Stimulated activated CD4-positive, alpha-beta T cell treated with anti-CD3 and anti-CD28 coated beads, Interleukin-12 subunit alpha, Interleukin-12 subunit beta, amount 100 ng/mL, for 48 hours (primary cell): ENCODE measurements at regions not wholly inside any gene's neighbourhood (a gene's known extent, or its start where the extent isn't known, plus 50 kb on each side); places are given as distances from the start of the nearest gene placed in this dataset.

Source experiments
- DNase-seq, 3 donors: peaks; one replicate each; pipeline ENCODE4 v3.0.0-alpha.2; 2020; ENCODE audit warnings: low read depth in 2 of 3, low spot score in 1 of 3

GRCh38 chr2:4356541-4356940 lies 653.2 kb downstream of the DCDC2C start:
- DNase-seq = no peak

- no peak for DNase-seq
Measured at GRCh38 chr2:4357121-4357520, 653.7 kb downstream of the DCDC2C start.

GRCh38 chr2:4358837-4359236 lies 655.5 kb downstream of the DCDC2C start:
- no peak for DNase-seq

- no peak for DNase-seq
Measured at GRCh38 chr2:4368907-4369306, 665.5 kb downstream of the DCDC2C start.

DNA sequence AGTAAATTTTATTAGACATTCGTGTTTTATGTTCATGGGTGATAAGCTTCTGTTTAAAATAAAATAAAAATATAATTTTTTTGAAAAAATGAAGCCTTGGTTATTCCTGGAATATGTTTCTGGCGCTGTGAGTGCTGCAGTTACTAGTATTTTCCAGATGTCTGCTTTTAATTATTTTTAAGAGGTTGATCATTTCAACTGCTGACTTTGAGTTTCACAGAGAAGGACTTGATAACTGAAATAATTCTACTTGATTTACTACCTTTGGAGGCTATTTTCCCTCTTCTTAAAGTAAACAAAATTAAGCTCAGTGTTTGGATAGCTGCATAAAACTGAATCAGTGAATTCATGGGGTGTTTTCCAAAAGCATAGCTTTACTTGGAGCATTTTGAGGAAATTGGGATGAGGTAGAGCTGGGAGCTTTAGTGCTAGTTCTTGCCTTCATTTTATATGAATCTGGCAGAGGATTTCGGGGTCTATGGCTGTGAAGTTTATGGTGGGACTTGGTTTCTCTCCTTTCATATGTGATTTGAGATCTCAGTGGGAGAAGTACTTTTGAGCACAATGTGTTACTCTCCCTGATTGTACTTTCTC lies 666.5 kb downstream of the DCDC2C start:
- no peak for DNase-seq

GRCh38 chr2:4370422-4371090 lies 667.2 kb downstream of the DCDC2C start:
- DNase-seq = no peak

DNA sequence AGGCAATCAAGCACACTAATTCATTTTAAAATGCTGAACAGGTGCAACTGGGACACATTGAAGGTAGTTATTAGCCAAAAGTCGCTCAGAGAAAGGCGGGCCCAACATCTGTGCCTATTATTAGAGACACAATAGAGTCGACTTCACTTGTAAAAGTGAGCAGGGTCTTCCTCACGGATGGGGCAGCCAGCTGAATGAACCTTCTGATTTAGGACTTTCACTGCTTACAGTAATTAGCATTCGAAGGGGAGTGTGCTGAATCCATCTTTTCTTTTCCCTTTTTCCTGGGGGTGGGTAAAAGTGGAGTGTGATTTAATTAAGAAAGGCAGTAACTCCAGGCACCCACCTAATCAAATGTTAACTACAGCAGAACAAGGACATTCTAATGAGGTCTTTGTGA lies 677.7 kb downstream of the DCDC2C start:
- no peak for DNase-seq

- no peak for DNase-seq
Measured at GRCh38 chr2:4381773-4382172, 678.4 kb downstream of the DCDC2C start.

GRCh38 chr2:4391013-4391412 lies 687.6 kb downstream of the DCDC2C start:
- DNase-seq = no peak

GRCh38 chr2:4404363-4404762 lies 701.0 kb downstream of the DCDC2C start:
- no peak for DNase-seq

DNA sequence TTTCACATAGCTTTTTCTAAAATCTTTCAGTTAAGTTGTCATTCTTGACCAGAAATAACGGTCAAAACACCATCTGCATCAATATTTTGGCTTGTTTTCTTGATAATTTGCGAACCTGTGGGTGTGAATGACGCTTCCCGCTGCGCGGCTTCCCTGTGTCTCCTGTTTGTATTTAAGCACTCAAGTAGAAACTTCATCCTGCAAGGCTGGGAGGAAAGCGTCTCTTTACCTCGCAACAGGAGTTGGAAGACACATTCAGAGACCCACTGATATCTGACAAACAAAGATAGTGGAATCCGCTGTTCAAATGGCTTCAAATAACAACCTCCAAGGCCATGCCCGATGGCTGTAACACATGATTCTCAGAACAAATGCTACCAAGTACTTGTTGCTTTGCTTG lies 704.9 kb downstream of the DCDC2C start:
- no peak for DNase-seq

GRCh38 chr2:4412637-4413187 lies 709.3 kb downstream of the DCDC2C start:
- DNase-seq = no peak

DNA sequence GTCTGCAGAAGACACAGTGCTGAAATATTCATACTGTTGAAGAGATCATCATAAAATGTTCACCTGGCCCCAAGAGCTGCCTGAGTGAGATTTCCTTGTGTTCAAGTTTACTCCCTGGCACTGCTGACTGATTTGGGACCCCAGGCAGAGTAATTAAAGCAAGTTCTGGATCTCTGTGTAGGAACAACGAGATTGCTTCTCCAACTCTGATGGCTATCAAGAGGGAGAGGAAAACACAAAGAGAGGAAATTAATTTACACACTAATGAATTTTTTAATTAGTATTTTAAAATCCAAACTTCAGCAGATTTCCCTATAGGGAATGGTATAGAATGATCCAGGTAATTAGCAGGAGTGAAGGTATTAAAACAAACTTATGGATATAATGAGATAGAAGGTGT lies 711.8 kb downstream of the DCDC2C start:
- DNase-seq = no peak

- DNase-seq = no peak
Measured at GRCh38 chr2:4415810-4416413, 712.5 kb downstream of the DCDC2C start.

- DNase-seq = no peak
Measured at GRCh38 chr2:4416431-4416830, 713.1 kb downstream of the DCDC2C start.

DNA sequence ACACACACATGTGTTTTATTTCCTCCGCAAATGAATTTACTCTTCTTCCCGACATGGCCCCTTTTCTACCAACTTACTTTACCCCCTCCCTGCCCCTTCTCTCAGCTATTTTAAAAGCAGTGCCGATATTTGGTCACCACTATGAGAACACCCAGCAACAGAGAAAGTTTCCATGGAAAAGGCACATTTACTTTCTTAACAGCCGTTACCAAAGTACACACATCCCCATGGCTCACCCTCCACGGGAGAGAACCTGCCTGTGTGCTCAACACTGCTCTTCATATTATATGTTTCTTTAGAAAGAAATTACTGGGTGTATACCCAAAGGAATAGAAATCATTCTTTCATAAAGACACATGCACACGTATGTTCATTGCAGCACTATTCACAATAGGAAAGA lies 714.4 kb downstream of the DCDC2C start:
- no peak for DNase-seq

DNA sequence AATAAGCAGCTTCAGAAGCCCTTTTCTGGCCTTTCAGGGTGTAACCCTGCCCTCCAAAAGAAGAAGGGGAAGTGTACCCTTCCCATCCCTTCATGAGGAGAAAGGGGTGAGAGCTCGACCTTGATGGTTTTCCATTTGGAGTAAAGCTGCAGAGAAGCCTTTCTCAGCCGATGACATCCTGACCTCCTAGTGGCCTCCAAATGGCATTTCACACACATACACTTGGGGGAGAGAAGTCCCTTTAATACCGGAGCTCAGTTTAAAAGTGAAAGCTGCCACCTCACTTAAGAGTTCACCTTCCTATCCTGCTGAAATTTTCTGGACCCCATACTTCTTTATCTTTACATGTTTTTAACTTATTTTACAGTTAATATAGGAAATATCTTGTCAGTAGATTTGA lies 716.7 kb downstream of the DCDC2C start:
- no peak for DNase-seq

- no peak for DNase-seq
Measured at GRCh38 chr2:4424153-4424552, 720.8 kb downstream of the DCDC2C start.

DNA sequence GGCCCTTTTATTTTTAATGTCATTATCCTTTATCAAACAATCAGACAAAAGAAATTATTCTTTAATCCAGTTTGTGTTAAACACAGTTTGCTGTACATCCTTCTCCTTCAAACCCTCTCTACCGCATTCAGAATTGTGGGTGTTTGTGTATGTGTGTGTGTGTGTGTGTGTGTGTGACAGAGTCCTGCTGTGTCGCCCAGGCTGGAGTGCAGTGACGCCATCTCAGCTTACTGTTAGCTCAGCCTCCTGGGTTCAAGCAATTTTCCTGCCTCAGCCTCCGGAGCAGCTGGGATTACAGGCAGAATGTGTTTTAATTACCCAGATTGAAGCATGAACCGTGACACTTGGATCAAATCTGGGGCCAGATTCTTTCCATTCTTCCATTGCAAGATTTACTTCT lies 723.7 kb downstream of the DCDC2C start:
- no peak for DNase-seq

DNA sequence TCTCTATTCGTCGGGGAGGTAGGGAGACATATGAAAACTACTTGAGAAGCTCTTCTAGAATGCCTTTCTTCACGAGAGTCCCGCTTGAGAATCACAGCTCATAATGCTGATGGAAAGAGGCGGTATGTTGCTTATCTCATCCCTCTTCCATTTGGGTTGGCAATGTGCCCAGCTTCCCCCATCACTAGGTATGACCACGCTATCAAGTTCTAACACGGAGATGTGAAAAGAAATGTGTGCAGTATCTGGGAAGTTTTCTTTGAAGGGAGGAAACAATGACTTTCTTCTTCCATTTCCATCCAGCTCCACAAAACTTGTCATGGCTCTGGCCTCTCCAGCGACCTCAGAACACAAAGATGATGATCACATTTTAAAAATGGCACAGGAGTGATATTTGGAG lies 742.4 kb downstream of the DCDC2C start:
- no peak for DNase-seq

DNA sequence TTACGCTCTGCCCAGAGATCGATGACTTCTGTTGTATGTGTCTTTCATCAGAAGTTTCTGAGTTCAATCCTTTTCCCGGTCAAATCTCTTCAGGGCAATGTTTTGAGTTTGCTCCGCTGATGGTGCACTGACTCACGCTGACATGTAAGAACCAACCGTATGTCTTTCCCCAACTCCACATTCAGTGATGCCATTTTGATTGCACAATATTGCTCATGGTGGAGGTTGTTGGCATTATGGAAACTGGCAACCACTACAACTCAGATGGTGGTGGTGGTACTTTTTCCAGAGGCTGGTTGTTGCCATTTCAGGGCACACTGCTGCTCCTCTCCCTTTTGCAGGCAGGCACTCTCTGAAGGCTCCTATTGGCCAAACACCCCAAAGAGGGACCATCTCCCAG lies 751.5 kb downstream of the DCDC2C start:
- DNase-seq = no peak

DNA sequence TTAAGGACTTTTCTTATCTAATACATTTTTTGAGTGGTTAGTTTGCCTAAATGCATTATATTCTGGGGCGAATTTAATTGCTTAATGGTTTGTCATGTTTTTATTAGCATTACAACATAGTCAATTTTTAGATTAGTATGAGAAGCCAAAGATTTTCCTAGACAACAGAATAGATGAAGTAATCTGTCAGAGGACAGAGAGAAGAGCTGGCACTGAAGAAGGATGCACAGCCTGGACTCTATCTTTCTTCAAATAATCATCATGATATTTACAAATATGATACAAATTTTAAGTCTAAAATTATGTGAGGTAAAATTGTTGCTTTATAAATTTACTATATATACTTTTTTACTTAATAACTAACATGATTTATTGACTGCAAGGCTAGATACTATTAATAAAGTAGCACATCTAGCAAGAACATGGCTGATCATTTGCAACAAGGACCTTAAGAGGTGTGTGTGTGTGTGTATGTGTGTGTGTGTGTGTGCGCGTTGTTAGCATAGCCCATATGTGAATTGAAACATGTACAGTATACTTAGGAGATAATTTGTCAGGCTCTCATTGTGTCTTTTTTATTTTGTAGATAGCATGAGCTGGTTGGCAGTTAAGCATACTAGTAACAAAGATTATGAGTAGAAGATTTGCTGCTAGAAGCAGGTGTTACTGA lies 752.2 kb downstream of the DCDC2C start:
- DNase-seq = no peak
